Cardiac muscle cell (in vitro differentiated cells and primary cell): ENCODE measurements at regions not wholly inside any gene's neighbourhood (a gene's known extent, or its start where the extent isn't known, plus 50 kb on each side); places are given as distances from the start of the nearest gene placed in this dataset.

Experiments
- DNase-seq, 2 donors: peaks; one replicate each; pipeline versions ENCODE4 v3.0.0 to v3.0.0-alpha.2; 2010 to 2017; ENCODE audit warnings: low read depth in 1 of 2, low spot score in 1 of 2
- H3K27ac ChIP-seq: fragments of 200-600 bp; sonication (generic); 2 replicates; pipeline ENCODE4 v1.5.1; 2016
- H3K27me3 ChIP-seq: fragments of 200-600 bp; sonication (generic); 2 replicates; pipeline ENCODE4 v1.6.0; 2016; ENCODE audit warnings: control low read depth
- H3K36me3 ChIP-seq: fragments of 200-600 bp; sonication (generic); 2 replicates; pipeline ENCODE4 v1.5.1; 2016; ENCODE audit warnings: control low read depth
- H3K4me1 ChIP-seq: fragments of 200-600 bp; sonication (generic); 2 replicates; pipeline ENCODE4 v1.8.1; 2017; ENCODE audit warnings: low read depth, mild to moderate bottlenecking, mixed run types
- H3K4me3 ChIP-seq: fragments of 200-600 bp; sonication (generic); 2 replicates; pipeline ENCODE4 v1.5.1; 2016; ENCODE audit warnings: mild to moderate bottlenecking
- H3K9me3 ChIP-seq: fragments of 200-600 bp; sonication (generic); 2 replicates; pipeline ENCODE4 v1.5.1; 2017; ENCODE audit warnings: low read depth, mild to moderate bottlenecking, control low read depth
- CTCF ChIP-seq: IDR thresholded peaks from 2 replicates; pipeline ENCODE4 v1.5.1; 2012; ENCODE audit warnings: low read depth, mild to moderate bottlenecking, low read length

GRCh38 chr11:123286255-123286654 lies 91.2 kb upstream of the CLMP start:
- Histone ChIP-seq H3K4me1 (no peaks in the 10 kb centered on the region), H3K36me3 (no peaks in the 10 kb centered on the region), H3K9me3 (no peaks in the 10 kb centered on the region), H3K27me3 (peaks cover 4% of the 10 kb centered on the region), H3K4me3 (no peak overlapping the region), H3K27ac (no peak overlapping the region)
- DNase-seq, result no peak
- no peak for TF ChIP-seq CTCF

- H3K27me3 ChIP-seq, result peaks cover 4% of the 10 kb centered on the region
- H3K27ac ChIP-seq, result no peak overlapping the region
- no peak for TF ChIP-seq CTCF
- no peak overlapping the region for H3K4me3 ChIP-seq
- H3K4me1 ChIP-seq, result no peaks in the 10 kb centered on the region
- H3K9me3 ChIP-seq, result no peaks in the 10 kb centered on the region
- no peak for DNase-seq
- H3K36me3 ChIP-seq, result no peaks in the 10 kb centered on the region
Observed at GRCh38 chr11:123284454-123284853, 89.4 kb upstream of the CLMP start.

GRCh38 chr11:123282597-123282996 lies 87.5 kb upstream of the CLMP start:
- DNase-seq, result no peak
- Histone ChIP-seq H3K9me3 (no peaks in the 10 kb centered on the region), H3K27me3 (peaks cover 4% of the 10 kb centered on the region), H3K4me1 (no peaks in the 10 kb centered on the region), H3K27ac (no peak overlapping the region), H3K36me3 (no peaks in the 10 kb centered on the region), H3K4me3 (no peak overlapping the region)
- no peak for TF ChIP-seq CTCF

- no peaks in the 10 kb centered on the region for H3K36me3 ChIP-seq
- H3K4me3 ChIP-seq, result no peak overlapping the region
- DNase-seq, result no peak
- H3K9me3 ChIP-seq, result no peaks in the 10 kb centered on the region
- H3K27me3 ChIP-seq, result no peaks in the 10 kb centered on the region
- H3K27ac ChIP-seq, result no peak overlapping the region
- no peaks in the 10 kb centered on the region for H3K4me1 ChIP-seq
- no peak for TF ChIP-seq CTCF
Observed at GRCh38 chr11:123273616-123274015, 78.6 kb upstream of the CLMP start.

GRCh38 chr11:123272565-123272964 lies 77.5 kb upstream of the CLMP start:
- Histone ChIP-seq H3K4me1 (no peaks in the 10 kb centered on the region), H3K4me3 (no peak overlapping the region), H3K9me3 (no peaks in the 10 kb centered on the region), H3K36me3 (no peaks in the 10 kb centered on the region), H3K27me3 (no peaks in the 10 kb centered on the region), H3K27ac (no peak overlapping the region)
- DNase-seq, result no peak
- TF ChIP-seq CTCF, result no peak

GRCh38 chr11:123268156-123268555 lies 73.1 kb upstream of the CLMP start:
- Histone ChIP-seq H3K36me3 (no peaks in the 10 kb centered on the region), H3K9me3 (no peaks in the 10 kb centered on the region), H3K27ac (no peak overlapping the region), H3K4me3 (no peak overlapping the region), H3K27me3 (no peaks in the 10 kb centered on the region), H3K4me1 (no peaks in the 10 kb centered on the region)
- no peak for DNase-seq
- no peak for TF ChIP-seq CTCF
